ENCODE measurements at regions not wholly inside any gene's neighbourhood (a gene's known extent, or its start where the extent isn't known, plus 50 kb on each side); places are given as distances from the start of the nearest gene placed in this dataset.
A peak's percentile ranks its signal among the peaks of the same experiment; 100 is the strongest.

DNA sequence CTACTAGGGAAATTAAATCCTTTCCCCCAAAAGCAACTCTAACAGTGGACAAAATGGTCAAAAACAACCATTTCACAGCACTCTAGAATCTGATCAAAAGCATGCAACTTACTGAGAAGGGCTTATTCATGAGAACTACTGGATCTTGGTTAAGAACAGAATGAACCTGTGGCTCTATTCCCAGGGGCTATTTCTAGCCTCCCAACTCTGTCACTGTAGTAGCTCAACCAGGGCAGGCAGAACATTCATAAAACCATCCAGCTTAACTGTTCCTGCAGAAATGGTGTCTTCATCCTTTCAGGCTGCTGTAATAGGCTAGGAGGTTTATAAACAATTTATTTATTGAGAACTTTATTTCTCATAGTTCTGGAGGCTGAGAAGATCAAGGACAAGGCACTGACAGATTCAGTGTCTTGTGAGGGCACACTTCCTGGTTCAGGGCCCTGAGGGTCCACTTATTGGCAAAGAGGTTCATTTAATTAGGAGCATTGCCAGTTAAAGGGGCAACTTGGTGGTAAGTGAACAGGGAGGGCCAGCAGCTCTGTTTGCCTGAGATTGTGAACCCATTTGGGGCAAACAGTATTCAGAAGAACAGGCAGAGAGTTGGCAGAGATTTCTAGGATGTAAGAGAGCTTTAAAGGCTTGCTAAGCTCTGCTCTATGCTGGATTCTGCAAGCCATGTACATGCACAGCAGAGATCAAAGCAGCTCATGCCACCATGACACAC is 238.5 kb upstream of the FBXL7 start:
- peak; percentile 57 for DNase-seq

DNA sequence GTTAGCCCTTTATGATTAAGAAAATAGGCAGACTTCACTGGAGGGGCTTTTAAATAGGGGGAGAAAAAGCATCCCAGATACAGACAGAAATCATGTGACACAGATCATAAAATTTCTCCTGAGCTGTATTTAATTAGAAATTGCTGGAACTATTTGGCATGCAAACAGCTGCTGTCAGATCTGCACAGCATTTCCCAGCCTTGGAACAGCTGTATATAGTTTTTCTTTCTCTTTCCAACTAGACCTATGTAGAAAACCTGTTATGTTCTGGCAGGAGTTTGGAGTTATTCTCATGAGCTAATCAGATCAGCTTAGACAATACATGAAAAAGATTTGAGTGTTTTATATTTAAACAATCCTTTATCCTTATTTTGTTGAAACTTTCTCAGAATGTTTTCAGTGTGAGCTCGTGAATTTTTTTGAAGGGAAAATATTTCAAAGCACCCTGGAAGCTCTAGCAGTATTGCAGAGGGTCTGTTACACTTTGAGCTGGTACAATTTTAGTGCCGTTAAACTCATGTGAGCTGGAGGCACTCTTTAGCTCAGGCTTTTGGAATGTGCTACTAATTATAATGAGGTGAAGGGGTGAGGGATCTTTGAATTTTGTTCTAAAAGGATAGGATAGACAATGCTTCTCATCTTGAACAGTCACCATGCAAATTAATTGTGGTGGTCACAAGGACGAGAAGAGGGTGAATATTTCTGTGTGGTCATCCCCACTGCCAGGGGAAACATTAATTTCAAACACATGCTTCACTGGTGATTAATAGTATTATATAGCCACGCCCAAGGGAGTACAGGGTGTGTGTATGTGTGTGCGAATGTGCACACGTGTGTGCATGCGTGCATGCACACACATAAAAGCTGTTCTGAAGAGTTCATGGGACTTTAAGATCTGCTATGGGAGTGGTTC is 239.4 kb upstream of the FBXL7 start:
- DNase-seq = peak; percentile 95

DNA sequence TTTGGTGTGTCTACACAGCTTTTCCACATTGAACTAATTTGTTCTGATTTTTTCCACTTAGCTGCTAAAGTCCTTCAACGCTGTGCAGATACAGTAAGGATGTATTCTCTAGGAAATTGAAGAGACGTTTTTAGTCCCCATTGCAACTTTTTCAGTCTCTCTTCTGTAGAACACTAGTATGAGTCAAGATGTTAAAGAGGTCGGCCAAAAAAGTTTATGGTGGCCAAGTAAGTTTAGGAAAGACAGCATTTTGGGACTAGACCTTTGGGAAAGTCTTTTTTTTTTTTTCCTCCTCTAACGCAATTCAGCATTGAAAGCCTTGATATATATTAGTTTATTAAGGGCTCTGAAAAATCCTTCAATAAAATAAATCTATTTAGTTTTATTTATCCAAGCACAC is 243.5 kb upstream of the FBXL7 start:
- peak; percentile 37 for DNase-seq

DNA sequence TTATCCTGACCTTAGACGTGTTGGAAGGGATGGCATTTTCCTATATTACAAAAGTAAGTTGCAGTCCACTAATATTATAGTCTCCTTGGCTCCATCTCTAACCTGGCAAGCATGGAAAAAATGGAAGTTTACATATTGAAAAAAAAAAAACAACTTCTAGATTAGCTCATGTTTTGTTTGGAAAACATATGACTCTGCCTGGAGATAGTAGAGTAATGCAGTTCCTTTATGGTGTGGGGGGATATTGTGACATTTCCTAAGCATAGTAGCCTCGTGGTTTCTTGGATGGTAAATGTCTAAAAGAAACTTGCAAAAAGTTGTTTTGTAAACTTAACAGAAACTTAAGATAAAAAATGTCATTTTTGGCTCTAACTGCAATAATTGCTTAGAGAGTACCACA is 244.4 kb upstream of the FBXL7 start:
- no peak for DNase-seq

DNA sequence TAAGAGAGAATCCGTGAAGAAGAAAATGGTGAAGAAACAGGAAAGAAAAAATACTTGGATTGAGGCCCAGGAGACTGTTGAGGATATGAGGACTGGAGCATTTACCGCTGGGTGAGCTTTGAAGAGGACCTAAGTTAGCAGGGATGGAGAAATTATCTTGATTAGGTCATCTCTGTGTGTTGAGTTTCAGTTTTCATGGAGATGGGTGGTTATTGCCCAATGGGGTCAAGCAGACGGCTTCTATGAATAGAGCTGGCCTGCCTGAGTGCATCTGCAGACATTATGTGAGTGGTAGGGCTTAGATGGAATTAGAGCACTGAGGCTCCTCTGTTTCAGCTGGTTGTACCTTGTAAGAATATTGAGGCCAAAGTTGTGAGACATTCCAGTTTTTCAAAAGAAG is 245.4 kb upstream of the FBXL7 start:
- DNase-seq = no peak

DNA sequence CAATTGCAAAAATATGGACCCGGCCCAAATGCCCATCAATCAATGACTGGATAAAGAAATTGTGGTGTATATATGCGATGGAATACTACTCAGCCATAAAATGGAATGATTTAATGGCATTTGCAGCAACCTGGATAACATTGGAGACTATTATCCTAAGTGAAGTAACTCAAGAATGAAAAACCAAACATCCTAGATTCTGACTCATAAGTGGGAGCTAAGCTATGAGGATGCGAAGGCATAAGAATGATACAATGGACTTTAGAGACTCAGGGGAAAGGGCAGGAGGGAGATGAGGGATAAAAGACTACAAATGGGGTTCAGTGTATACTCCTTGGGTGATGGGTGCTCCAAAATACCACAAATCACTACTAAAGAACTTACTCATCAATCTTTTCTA is 247.6 kb upstream of the FBXL7 start:
- no peak for DNase-seq

DNA sequence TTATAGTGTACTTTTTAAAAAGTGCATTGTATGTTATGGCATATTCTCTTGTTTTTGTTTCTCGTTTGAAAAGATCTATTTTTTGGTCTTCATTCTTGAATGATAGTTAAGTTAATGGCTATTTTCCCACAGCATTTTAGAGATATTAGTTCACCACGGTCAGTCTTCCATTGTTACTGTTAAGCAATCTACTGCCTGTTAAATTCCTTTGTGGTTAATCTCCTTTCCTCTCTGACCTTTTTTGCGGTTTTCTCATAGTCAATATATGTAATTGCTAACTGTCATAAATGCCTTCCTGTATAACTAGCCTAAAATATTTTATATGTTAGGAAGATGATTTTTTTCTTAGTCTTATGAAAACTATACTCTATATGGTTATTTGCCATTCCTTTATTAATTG is 250.8 kb upstream of the FBXL7 start:
- DNase-seq = no peak

DNA sequence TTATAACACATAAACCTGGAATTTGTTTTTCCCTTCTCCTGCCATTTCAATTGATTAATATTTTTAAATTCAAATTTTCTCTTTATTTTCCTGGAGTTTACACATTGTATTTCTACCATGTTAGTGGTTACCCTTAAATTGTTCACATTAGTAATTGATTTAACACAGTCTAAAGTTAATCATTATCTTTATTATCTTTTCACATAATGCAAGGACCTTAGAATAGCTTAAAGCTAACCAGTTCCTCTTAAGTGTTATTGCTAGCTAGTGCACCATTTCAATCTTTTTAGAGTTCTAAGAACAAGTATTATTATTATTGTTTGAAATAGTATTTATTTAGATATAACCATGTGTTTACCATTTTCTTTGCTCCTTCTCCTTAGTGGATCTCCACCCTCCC is 251.2 kb upstream of the FBXL7 start:
- no peak for DNase-seq

DNA sequence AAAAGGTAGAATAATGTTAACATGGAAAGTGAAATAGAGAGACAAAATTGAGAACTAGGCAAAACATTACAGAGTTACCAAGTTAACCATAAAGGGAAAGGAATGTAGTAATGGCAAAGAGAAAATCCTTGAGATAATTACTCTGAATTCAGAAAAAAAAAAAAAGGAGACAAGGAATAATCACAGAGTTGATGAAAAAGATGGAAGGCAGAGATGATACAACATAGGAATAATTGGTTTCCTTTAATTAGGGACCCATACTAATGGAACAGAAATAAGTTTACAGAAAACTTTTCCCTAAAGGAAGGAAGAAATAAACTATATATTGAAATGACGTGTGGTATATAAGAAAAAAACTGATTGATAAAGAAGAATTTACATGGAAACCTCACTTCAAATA is 254.1 kb upstream of the FBXL7 start:
- DNase-seq = no peak

DNA sequence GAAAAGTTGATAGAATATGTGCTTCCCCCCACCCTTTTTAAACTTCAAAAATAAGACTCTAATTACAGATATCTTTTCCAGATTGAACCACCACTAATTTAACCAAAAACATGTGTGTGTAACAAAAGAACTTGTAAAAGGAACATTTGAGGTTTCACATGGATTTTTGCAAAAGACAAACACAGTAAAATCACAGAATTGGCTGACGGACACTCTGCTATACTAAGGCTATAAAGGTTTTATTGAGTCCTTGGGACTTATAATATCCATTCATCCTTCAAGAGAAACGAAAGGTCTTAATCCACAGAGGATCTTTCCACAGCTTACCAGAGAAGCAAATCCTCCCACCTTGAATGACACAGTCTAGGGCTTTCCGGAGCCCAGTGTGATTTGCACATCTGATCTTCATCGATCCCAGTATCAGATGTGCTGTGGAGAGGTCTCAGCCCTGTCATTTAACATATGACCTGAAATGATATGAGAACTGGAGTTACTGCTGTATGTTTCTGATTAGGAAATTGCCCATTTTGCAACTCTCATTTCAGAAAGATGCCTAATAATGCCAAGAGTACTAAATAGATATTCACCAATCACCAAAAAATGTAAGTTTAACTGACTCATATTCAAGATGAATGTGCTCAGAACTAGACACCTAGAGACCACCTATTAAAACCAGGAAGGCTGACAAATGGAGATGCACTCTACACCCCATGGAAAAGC is 256.5 kb upstream of the FBXL7 start:
- no peak for DNase-seq

DNA sequence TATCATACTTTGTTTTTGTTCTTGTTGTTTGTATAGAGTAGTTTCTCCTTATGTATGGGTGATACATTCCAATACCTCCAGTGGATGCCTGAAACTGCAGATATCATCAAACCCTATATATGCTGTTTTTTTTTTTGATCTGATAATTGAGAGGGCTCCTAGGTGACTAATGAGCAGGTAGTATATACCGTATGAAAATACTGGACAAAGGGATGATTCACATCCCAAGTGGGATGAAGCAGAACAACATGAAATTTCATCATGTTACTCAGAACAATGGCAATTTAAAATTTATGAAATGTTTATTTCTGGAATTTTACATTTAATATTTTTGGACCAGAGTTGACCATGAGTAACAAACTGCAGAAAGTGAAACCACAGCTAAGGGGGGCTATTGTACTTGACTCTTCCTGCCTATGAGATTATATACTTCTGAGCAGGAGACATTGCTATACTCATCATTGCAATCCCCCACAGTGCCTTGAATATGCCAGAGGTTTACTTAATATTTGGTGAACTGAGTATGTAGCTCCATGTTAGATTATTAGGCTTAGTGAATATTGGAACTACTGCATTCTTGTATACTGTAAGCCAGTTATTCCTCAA is 258.7 kb upstream of the FBXL7 start:
- no peak for DNase-seq

DNA sequence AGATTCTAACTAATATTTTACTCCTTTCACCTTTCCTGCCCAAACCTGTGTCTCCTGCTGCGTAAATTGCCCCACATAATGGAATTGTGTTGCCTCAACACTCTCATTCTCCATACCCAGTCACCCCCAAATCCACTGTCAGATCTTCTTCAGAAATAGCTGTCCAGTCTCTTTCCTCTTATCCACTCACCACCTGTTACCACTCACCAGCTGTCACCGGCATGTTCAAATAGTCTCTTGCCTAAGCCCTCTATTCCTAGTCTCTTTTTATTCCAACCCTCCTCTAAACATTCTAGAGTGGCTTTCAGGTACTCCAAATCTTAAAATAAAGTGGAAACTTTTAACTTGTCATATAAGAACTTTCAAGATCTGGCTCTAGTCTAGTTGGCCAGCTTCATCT is 262.0 kb upstream of the FBXL7 start:
- DNase-seq = peak; percentile 54

DNA sequence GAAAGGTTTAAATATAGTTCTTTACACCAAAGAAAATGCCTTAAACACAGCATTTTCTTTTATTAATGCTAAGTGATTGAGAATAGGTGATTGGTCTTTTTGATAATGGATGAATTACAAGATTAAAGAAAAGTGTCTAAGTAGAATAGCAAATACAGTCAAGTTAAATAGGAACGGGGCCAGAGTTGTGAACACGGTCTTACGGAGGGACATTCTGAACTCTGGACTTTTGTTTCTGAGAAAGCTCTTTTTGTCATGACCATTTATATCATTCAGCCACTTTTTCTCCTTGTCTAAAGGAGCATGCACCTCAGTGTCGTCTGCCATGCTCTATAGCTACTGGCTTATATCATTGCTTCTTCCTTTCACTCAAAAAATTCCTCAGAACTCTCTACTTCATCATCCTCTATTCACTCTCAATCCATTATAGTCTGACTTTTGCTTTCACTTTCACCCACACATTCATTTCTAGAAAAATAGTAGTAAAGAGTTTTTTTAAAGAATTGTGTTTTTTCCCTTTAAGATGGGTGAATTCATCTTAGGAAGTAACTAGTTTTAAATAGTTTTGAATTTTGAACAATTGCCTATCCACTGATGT is 263.0 kb upstream of the FBXL7 start:
- DNase-seq = no peak

DNA sequence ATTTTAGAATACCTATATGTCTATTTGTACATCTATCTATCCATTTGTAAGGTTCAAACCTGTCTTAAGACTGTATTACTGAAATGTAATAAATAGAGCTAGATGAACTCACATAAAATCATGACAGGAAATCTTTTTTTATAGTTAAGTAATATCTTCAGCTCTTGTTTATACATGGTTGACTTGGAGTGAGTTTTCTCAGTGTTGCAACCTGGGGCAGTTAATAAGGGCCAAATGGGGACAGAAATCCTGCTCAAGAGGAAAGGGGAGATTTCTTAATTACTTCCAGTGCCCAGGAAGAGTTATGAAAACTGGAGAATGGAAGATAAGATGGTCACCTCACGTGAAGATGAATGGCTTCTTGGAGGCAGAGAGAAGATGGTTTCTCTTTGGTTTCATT is 265.1 kb upstream of the FBXL7 start:
- no peak for DNase-seq

DNA sequence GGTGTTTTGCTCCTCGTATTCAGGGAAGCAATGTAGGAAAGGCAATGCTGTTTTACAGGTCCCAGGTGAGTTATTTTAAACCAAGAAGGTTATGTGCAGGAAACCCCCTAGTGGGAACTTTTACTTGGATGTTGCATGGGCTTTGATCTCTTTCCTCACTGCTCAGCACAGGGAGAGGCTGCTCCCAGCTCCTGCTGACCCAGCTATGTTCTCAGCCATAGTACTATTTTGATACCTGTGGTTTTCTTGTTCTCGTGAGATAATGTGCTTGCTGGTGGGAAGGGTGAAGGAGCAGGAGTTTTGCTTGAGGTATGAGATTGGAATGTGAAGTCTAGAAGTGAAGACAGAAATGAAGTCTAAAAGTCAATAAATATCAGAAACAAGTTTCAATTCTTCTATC is 265.6 kb upstream of the FBXL7 start:
- no peak for DNase-seq

DNA sequence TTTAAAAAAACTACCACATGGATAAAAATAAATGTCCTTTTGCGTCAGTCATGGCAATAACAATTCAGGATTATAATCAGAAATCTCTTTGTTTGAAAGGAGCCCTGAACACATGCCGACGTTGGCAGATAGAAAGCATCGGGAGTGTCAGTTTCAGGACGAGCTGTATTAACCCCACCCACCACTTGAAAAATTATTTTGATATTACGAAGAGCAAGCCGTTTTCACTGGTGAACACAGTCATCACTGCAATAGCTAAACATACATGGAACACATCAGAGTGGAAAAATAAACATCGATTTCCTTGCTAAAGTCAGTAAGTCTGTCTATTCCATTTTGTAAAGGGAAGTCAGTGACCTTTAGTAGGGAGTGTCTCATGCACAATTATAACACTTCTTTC is 266.4 kb upstream of the FBXL7 start:
- peak; percentile 34 for DNase-seq

DNA sequence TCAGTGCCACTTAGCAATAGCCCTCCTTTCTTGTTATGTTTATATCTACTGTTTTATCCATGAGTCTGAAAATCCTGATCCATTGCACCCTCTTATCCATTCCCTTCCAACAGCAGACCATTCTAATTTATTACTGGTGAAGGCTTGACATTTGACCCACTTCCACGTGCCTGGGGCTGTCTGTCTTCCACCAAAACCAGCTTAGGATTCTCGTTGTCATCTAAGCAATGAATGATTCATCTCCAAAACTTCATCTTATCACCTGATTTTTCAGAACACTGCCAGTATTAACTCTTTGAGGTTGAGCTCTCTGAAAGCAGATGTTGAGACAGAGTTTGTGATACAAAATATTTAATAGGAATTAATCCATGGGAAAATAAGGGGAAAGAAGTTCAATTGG is 277.8 kb upstream of the FBXL7 start:
- no peak for DNase-seq

DNA sequence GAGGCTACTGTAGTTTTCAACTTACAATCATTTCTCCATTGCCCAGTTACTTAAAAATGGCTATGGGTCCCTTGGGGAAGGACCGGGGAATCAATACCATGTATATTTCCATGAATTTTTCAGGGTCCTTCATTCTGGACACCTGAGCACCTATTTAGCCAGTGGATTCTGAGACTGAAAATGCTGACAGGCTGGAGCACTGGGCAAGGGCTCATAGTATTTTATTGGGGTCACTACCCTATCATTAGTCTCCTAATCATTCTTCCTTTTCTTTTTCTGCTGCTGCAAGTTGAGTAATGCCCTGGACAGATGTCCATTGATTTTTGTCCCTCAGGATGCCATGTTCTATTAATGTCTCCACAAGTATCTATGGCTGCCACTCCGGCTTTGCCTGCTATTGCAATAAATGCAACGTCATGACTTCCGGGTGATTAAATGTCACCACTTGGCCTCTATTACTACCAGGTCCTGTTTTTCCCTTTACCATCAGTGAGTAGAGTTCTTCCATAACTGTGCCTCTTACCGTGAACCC is 279.3 kb upstream of the FBXL7 start:
- DNase-seq = no peak

DNA sequence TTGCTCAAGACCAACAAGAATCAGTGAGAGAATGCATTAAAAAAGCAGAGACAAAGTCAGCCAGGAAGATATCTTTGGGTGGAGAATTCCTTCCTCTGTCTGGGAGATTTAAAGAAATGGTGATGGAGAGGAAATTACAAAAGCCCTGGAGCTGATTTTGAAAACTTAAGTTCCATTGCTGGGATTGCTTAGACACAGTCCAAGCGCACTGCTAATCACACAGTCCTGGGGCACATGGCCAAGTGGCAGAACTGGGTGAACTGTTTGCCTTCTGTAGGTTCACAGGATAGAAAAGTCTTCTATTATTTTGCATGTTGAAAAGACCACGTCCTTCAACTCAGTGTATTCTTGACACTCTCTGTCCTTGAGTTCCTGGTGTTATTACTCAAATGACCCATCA is 284.9 kb upstream of the FBXL7 start:
- DNase-seq = no peak

DNA sequence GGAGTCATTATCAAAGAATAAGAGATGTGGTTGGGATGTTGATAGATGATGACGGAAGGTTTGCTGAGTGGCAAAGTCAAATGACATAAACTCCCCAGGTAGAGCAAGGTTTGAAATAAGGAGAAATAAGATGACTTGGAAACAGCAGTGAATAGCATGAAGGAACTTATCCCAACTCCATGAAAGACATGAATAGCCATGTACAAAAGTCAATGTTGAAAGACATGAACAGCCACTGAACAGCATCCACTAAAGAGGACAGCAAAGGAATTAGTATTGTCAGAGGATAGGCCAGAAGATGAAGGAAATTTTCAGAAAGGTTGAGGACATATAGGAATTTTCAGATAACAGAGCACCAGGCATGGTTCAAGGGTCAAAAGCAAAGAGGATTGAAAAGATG is 286.0 kb upstream of the FBXL7 start:
- DNase-seq = no peak

DNA sequence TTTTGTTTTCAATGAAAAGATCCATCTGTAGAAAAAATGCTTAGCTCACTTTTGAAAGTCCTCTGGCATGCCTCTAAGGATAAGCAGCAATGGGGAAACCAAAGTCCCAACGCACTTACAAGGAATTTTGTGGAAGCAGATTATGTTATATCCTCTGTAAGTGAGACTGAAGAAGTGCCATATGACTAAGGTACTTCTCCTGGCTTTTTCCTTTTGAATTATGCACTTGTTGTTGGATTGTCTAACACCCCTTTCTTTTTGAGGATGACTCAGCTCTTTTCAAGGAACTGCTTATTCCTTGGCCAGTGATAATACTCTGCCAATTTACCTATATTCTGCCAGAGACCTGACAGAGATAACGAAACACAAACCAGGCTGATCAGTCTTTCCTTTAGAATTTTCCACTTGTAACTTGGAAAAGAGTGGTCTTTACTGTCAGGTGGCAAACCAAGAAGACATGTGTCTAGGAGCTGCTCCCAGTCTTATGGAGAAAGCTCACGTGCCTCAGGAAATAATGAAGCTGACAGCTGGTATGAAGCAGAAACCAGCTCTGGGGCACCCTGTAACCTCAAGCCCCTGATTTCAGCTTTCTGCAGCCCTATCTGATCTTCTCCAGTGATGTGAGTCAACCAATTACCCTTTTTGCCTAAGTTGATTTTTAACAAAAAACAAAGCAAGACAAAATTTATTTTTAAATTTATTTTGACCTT is 290.8 kb upstream of the FBXL7 start:
- DNase-seq = no peak

All from tongue (tissue), 1 donor.